HG03469 (cell line): ENCODE measurements at regions not wholly inside any gene's neighbourhood (a gene's known extent, or its start where the extent isn't known, plus 50 kb on each side); places are given as distances from the start of the nearest gene placed in this dataset.
"Not testable (repeated sequence)": the region's sequence is repeated elsewhere in the genome, so short reads cannot be mapped to it uniquely, and the experiment has no call there.

Source experiments
- ATAC-seq: cut with Tn5 transposase; IDR thresholded peaks from one replicate; pipeline ENCODE4 v1.9.1; 2021; ENCODE audit warnings: mild to moderate bottlenecking, moderate library complexity, moderate number of reproducible peaks; ENCODE audit not compliant: unreplicated experiment

- no peak for ATAC-seq
Observed at GRCh38 chr5:15346738-15347137, 153.2 kb upstream of the FBXL7 start.

- ATAC-seq: no peak
Observed at GRCh38 chr5:15344954-15345353, 155.0 kb upstream of the FBXL7 start.

GRCh38 chr5:15338546-15338945 lies 161.4 kb upstream of the FBXL7 start:
- no peak for ATAC-seq

- ATAC-seq: no peak
Observed at GRCh38 chr5:15334551-15335266, 165.3 kb upstream of the FBXL7 start.

GRCh38 chr5:15333091-15333490 lies 166.9 kb upstream of the FBXL7 start:
- ATAC-seq: no peak

GRCh38 chr5:15326932-15327331 lies 173.0 kb upstream of the FBXL7 start:
- ATAC-seq: no peak

- ATAC-seq: no peak
Observed at GRCh38 chr5:15326471-15326870, 173.5 kb upstream of the FBXL7 start.

GRCh38 chr5:15322421-15322820 lies 177.6 kb upstream of the FBXL7 start:
- ATAC-seq: no peak

- ATAC-seq: no peak
Observed at GRCh38 chr5:15321776-15322175, 178.2 kb upstream of the FBXL7 start.

- no peak for ATAC-seq
Observed at GRCh38 chr5:15320871-15321270, 179.1 kb upstream of the FBXL7 start.

- ATAC-seq: no peak
Observed at GRCh38 chr5:15304914-15305834, 194.8 kb upstream of the FBXL7 start.

GRCh38 chr5:15304066-15304731 lies 195.8 kb upstream of the FBXL7 start:
- ATAC-seq: no peak

GRCh38 chr5:15300141-15300540 lies 199.8 kb upstream of the FBXL7 start:
- no peak for ATAC-seq

- no peak for ATAC-seq
Observed at GRCh38 chr5:15290953-15291352, 209.0 kb upstream of the FBXL7 start.

- ATAC-seq: no peak
Observed at GRCh38 chr5:15286650-15287049, 213.3 kb upstream of the FBXL7 start.

GRCh38 chr5:15285901-15286583 lies 213.9 kb upstream of the FBXL7 start:
- ATAC-seq: no peak

GRCh38 chr5:15284706-15285105 lies 215.3 kb upstream of the FBXL7 start:
- no peak for ATAC-seq

GRCh38 chr5:15283076-15283475 lies 216.9 kb upstream of the FBXL7 start:
- ATAC-seq: no peak

GRCh38 chr5:15282611-15283010 lies 217.4 kb upstream of the FBXL7 start:
- no peak for ATAC-seq

GRCh38 chr5:15271596-15271995 lies 228.4 kb upstream of the FBXL7 start:
- ATAC-seq: not testable (repeated sequence)

- ATAC-seq: no peak
Observed at GRCh38 chr5:15267966-15268365, 232.0 kb upstream of the FBXL7 start.
